OCI-LY7 (cell line): ENCODE measurements at regions not wholly inside any gene's neighbourhood (a gene's known extent, or its start where the extent isn't known, plus 50 kb on each side); places are given as distances from the start of the nearest gene placed in this dataset.

Experiments used
- BruUV-seq: library from RNA; stranded (reverse); fragments of 400-500 nt; replicated peaks from 2 replicates; lab custom pipeline; 2021; lab: Mats Ljungman, UMichigan
- CTCF ChIA-PET: fragments of 300-600 bp; sonication (Branson Sonifier 250); formaldehyde crosslinking; loops from one replicate; lab custom pipeline; 2022; ENCODE audit warnings: antibody characterized with exemption; ENCODE audit not compliant: unreplicated experiment; lab: Charles Lee
- POLR2A ChIA-PET: fragments of 300-600 bp; sonication (Branson Sonifier 250); formaldehyde crosslinking; loops from one replicate; lab custom pipeline; 2022; ENCODE audit warnings: antibody characterized with exemption; lab: Charles Lee
- DNase-seq: peaks from one replicate; pipeline ENCODE4 v3.0.0-alpha.2; 2015; ENCODE audit warnings: low spot score
- H2AFZ ChIP-seq: fragments of 200-600 bp; sonication (generic), shearing (Covaris generic); 2 replicates; pipeline ENCODE4 v1.6.1; 2014; ENCODE audit warnings: mild to moderate bottlenecking, antibody characterized with exemption, low read length, moderate library complexity
- H3K27ac ChIP-seq: fragments of 200-600 bp; sonication (generic); 2 replicates; pipeline ENCODE4 v1.5.1; 2014; ENCODE audit warnings: mixed run types, low read depth, mild to moderate bottlenecking, moderate library complexity, low read length, inconsistent platforms; ENCODE audit not compliant: poor library complexity, severe bottlenecking
- H3K36me3 ChIP-seq: fragments of 200-600 bp; sonication (generic); 2 replicates; pipeline ENCODE4 v1.6.1; 2014; ENCODE audit warnings: mild to moderate bottlenecking, antibody characterized with exemption, low read length, moderate library complexity, mixed read lengths; ENCODE audit not compliant: insufficient read depth
- H3K4me1 ChIP-seq: fragments of 200-600 bp; sonication (generic); 2 replicates; pipeline ENCODE4 v1.5.1; 2014; ENCODE audit warnings: mild to moderate bottlenecking, low read length; ENCODE audit not compliant: insufficient read depth, poor library complexity, severe bottlenecking
- H3K4me2 ChIP-seq: fragments of 200-600 bp; sonication (generic); 2 replicates; pipeline ENCODE4 v1.6.1; 2014; ENCODE audit warnings: mild to moderate bottlenecking, low read length
- H3K4me3 ChIP-seq: fragments of 200-600 bp; sonication (generic); 2 replicates; pipeline ENCODE4 v1.5.1; 2014; ENCODE audit warnings: mild to moderate bottlenecking, low read depth, low read length; ENCODE audit not compliant: poor library complexity, severe bottlenecking
- H3K79me2 ChIP-seq: fragments of 200-600 bp; sonication (generic); 2 replicates; pipeline ENCODE4 v1.6.1; 2016; ENCODE audit warnings: low read depth, mild to moderate bottlenecking, low read length, moderate library complexity, mixed read lengths; ENCODE audit not compliant: insufficient read depth
- H3K9me2 ChIP-seq: fragments of 200-600 bp; sonication (generic); 2 replicates; pipeline ENCODE4 v1.6.1; 2016; ENCODE audit warnings: mild to moderate bottlenecking, low read length, mixed read lengths; ENCODE audit not compliant: insufficient read depth
- H3K9me3 ChIP-seq: fragments of 200-600 bp; sonication (generic); 2 replicates; pipeline ENCODE4 v1.6.1; 2014; ENCODE audit warnings: mild to moderate bottlenecking, mixed run types, low read length, mixed read lengths
- H4K20me1 ChIP-seq: fragments of 200-600 bp; sonication (generic); 2 replicates; pipeline ENCODE4 v1.6.1; 2014; ENCODE audit warnings: mild to moderate bottlenecking, antibody characterized with exemption, low read length, moderate library complexity, mixed read lengths; ENCODE audit not compliant: insufficient read depth
- EZH2phosphoT487 ChIP-seq: fragments of 200-600 bp; sonication (generic); IDR thresholded peaks from 2 replicates; pipeline ENCODE4 v1.6.1; 2018; ENCODE audit warnings: low read depth, borderline replicate concordance, mild to moderate bottlenecking, mixed run types, antibody characterized with exemption, low read length, moderate library complexity, mixed read lengths
- intact Hi-C: fragments of 100-400 bp; cut with micrococcal nuclease; formaldehyde crosslinking; loops from one replicate; pipeline ENCODE4 v1.10.0; 2022; ENCODE audit not compliant: unreplicated experiment
- TF ChIP-seq, protein P1 (sequence below): fragments of 200-600 bp; sonication (generic); conservative IDR thresholded peaks from 2 replicates; pipeline ENCODE4 v1.5.1; 2014; ENCODE audit warnings: mild to moderate bottlenecking, antibody characterized with exemption, low read length, moderate library complexity, mixed read lengths

DNA sequence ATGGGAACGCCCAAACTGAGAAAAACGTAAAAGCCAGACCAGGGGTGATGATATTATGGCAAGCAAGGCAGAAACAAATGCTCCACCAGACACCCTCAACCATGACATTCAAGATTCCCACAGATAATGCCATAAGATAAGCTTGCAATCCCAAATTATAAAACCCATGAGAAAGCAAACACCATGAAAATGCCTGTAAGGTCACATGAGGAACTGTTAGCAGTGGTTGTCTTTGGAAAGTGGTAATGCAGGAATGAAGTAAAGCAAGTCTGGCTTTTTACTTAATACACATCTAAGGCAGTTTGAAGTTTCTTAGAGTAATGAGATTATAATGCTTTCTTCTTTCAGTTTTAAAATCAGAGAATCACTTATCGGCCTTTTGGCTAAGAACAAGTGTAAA, 111.0 kb downstream of the MN1 start:
- POLR2A ChIA-PET: no interaction called here
- H3K27ac ChIP-seq: no peak overlapping the region
- intact Hi-C loops: no loop called here

DNA sequence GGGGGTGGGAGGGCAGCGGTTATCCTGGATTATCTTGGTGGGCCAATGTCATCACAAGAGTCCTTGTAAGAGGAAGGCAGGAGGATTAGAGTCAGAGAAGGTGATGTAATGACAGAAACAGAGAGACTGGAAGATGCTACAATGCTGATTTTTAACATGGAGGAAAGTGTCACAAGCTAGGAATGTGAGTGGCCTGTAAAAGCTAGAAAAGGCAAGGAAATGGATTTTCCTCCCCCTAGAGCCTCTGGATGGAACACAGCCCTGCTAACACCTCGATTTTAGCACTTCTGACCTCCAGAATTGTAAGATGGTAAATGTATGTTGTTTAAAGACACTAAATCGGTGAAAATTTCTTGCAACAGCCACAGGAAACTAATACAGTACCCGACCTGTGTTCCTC, 109.3 kb downstream of the MN1 start:
- no peaks in the 10 kb centered on the region for H3K4me1 ChIP-seq
- H3K9me3 ChIP-seq: 0 out of 2 replicates have a peak, but pooled peaks cover 4% of the 10 kb centered on the region
- TF ChIP-seq, protein P1, sequence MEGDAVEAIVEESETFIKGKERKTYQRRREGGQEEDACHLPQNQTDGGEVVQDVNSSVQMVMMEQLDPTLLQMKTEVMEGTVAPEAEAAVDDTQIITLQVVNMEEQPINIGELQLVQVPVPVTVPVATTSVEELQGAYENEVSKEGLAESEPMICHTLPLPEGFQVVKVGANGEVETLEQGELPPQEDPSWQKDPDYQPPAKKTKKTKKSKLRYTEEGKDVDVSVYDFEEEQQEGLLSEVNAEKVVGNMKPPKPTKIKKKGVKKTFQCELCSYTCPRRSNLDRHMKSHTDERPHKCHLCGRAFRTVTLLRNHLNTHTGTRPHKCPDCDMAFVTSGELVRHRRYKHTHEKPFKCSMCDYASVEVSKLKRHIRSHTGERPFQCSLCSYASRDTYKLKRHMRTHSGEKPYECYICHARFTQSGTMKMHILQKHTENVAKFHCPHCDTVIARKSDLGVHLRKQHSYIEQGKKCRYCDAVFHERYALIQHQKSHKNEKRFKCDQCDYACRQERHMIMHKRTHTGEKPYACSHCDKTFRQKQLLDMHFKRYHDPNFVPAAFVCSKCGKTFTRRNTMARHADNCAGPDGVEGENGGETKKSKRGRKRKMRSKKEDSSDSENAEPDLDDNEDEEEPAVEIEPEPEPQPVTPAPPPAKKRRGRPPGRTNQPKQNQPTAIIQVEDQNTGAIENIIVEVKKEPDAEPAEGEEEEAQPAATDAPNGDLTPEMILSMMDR: no peak
- no peak for TF ChIP-seq EZH2phosphoT487
- H2AFZ ChIP-seq: no peak overlapping the region
- no peak overlapping the region for H3K27ac ChIP-seq
- H3K79me2 ChIP-seq: no peaks in the 10 kb centered on the region
- H3K4me3 ChIP-seq: no peak overlapping the region
- BruUV-seq: no TSS peak
- no peaks in the 10 kb centered on the region for H4K20me1 ChIP-seq
- intact Hi-C loops: no loop called here
- ChIA-PET CTCF (no interaction called here), POLR2A (no interaction called here)
- H3K36me3 ChIP-seq: no peaks in the 10 kb centered on the region
- H3K9me2 ChIP-seq: no peaks in the 10 kb centered on the region
- no peak for DNase-seq
- no peak overlapping the region for H3K4me2 ChIP-seq

More for the DNA sequence above, 111.0 kb downstream of the MN1 start:
- H4K20me1 ChIP-seq: no peaks in the 10 kb centered on the region
- H3K79me2 ChIP-seq: no peaks in the 10 kb centered on the region
- no peaks in the 10 kb centered on the region for H3K9me2 ChIP-seq
- H3K4me1 ChIP-seq: no peaks in the 10 kb centered on the region
- CTCF ChIA-PET: no interaction called here
- no peaks in the 10 kb centered on the region for H3K9me3 ChIP-seq
- no peak for DNase-seq
- TF ChIP-seq, protein P1: no peak
- no peak for TF ChIP-seq EZH2phosphoT487
- no peak overlapping the region for H3K4me2 ChIP-seq
- no TSS peak for BruUV-seq
- no peak overlapping the region for H3K4me3 ChIP-seq
- H3K36me3 ChIP-seq: no peaks in the 10 kb centered on the region
- H2AFZ ChIP-seq: no peak overlapping the region

DNA sequence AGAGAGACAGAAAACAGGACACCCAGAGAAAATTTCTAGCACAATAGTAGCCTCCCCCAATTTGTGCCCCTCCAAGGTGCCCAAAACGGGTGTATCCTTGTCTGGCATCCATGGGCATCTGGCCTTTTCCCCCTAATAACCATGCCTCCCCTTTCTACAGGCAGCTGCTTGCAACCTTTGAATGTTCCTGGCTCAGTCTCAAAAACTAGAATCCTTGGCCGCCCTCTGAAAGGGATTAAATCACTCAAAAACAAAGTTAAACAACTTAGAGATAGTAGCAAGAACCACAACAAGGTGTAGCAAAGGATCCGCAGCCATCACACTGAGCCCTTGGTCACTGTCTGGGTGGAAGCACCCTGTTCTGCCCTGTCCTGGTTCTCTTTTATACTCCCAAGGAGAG, 105.6 kb downstream of the MN1 start:
- Histone ChIP-seq H3K36me3 (no peaks in the 10 kb centered on the region), H3K4me1 (no peaks in the 10 kb centered on the region), H4K20me1 (no peaks in the 10 kb centered on the region), H3K9me2 (no peaks in the 10 kb centered on the region), H3K9me3 (0 out of 2 replicates have a peak, but pooled peaks cover 6% of the 10 kb centered on the region), H2AFZ (no peak overlapping the region), H3K4me2 (no peak overlapping the region), H3K4me3 (no peak overlapping the region), H3K79me2 (no peaks in the 10 kb centered on the region), H3K27ac (no peak overlapping the region)
- CTCF ChIA-PET: no interaction called here
- intact Hi-C loops: no loop called here
- DNase-seq: no peak
- POLR2A ChIA-PET: no interaction called here
- BruUV-seq: no TSS peak
- TF ChIP-seq, protein P1: no peak
- no peak for TF ChIP-seq EZH2phosphoT487
